DND-41 (cell line): ENCODE measurements at regions not wholly inside any gene's neighbourhood (a gene's known extent, or its start where the extent isn't known, plus 50 kb on each side); places are given as distances from the start of the nearest gene placed in this dataset.

Experiments
- ATAC-seq: fragments of 200-7000 bp; cut with Tn5 transposase; 3 replicates; pipeline ENCODE4 v1.9.1; 2021; ENCODE audit warnings: low read depth; ENCODE audit not compliant: insufficient read depth
- DNase-seq: peaks from one replicate; pipeline ENCODE4 v3.0.0-alpha.2; 2020
- H2AFZ ChIP-seq: 2 replicates; pipeline ENCODE4 v1.6.0; 2012; ENCODE audit warnings: low read depth, low read length
- H3K27ac ChIP-seq: 2 replicates; pipeline ENCODE4 v1.5.1; 2012; ENCODE audit warnings: low read length, inconsistent platforms
- H3K27me3 ChIP-seq: fragments of 200-600 bp; sonication (generic); 2 replicates; pipeline ENCODE4 v1.6.0; 2012; ENCODE audit warnings: low read length, mild to moderate bottlenecking, inconsistent platforms; ENCODE audit not compliant: insufficient read depth, poor library complexity
- H3K36me3 ChIP-seq: 2 replicates; pipeline ENCODE4 v1.5.1; 2012; ENCODE audit warnings: low read length, inconsistent platforms; ENCODE audit not compliant: insufficient read depth
- H3K4me1 ChIP-seq: 2 replicates; pipeline ENCODE4 v1.5.1; 2012; ENCODE audit warnings: mild to moderate bottlenecking, low read length; ENCODE audit not compliant: insufficient read depth
- H3K4me2 ChIP-seq: 2 replicates; pipeline ENCODE4 v1.6.0; 2012; ENCODE audit warnings: mild to moderate bottlenecking, moderate library complexity, low read length, inconsistent platforms; ENCODE audit not compliant: insufficient read depth
- H3K4me3 ChIP-seq, 2 experiments: fragments of 200-600 bp in 1 of 2; shearing (Covaris generic) in 1 of 2; 2 replicates each; pipeline ENCODE4 v1.5.1; 2012 to 2016; ENCODE audit warnings: inconsistent platforms in 2 of 2, low read length in 2 of 2, mild to moderate bottlenecking in 2 of 2, low read depth in 1 of 2, moderate library complexity in 1 of 2
- H3K79me2 ChIP-seq: 2 replicates; pipeline ENCODE4 v1.6.0; 2012; ENCODE audit warnings: low read length, inconsistent platforms; ENCODE audit not compliant: insufficient read depth
- H3K9ac ChIP-seq: 2 replicates; pipeline ENCODE4 v1.6.0; 2012; ENCODE audit warnings: low read depth, mild to moderate bottlenecking, inconsistent platforms, low read length, moderate library complexity
- H3K9me3 ChIP-seq: 2 replicates; pipeline ENCODE4 v1.5.1; 2012; ENCODE audit warnings: low read length, moderate library complexity, mild to moderate bottlenecking, inconsistent platforms; ENCODE audit not compliant: insufficient read depth, severe bottlenecking
- H4K20me1 ChIP-seq: 2 replicates; pipeline ENCODE4 v1.6.0; 2012; ENCODE audit warnings: low read length; ENCODE audit not compliant: insufficient read depth
- CTCF ChIP-seq: IDR thresholded peaks from 2 replicates; pipeline ENCODE4 v1.5.1; 2012; ENCODE audit warnings: borderline replicate concordance, low read length, moderate library complexity, mild to moderate bottlenecking; ENCODE audit not compliant: poor library complexity, severe bottlenecking; ENCODE audit errors: extremely low read depth
- EZH2 ChIP-seq: IDR thresholded peaks from 3 replicates; pipeline ENCODE4 v1.6.1; 2012; ENCODE audit warnings: borderline replicate concordance, low read depth, mild to moderate bottlenecking, moderate library complexity, low read length, inconsistent platforms; ENCODE audit not compliant: severe bottlenecking

GRCh38 chrX:115940348-115940747 is 230.2 kb upstream of the AGTR2 start:
- Histone ChIP-seq H3K4me1 (no peaks in the 10 kb centered on the region), H3K4me2 (no peak overlapping the region), H3K27ac (no peak overlapping the region), H3K9ac (no peak overlapping the region), H3K4me3 (no peak overlapping the region), H2AFZ (no peak overlapping the region), H4K20me1 (no peaks in the 10 kb centered on the region), H3K36me3 (no peaks in the 10 kb centered on the region), H3K27me3 (no peaks in the 10 kb centered on the region), H3K79me2 (no peaks in the 10 kb centered on the region), H3K9me3 (no peaks in the 10 kb centered on the region)
- TF ChIP-seq EZH2 (no peak), CTCF (no peak)
- ATAC-seq (no peak), DNase-seq (no peak)

GRCh38 chrX:115940888-115941332 is 229.6 kb upstream of the AGTR2 start:
- Histone ChIP-seq H3K4me1 (no peaks in the 10 kb centered on the region), H3K79me2 (no peaks in the 10 kb centered on the region), H3K4me2 (no peak overlapping the region), H3K36me3 (no peaks in the 10 kb centered on the region), H3K9ac (no peak overlapping the region), H3K4me3 (no peak overlapping the region), H3K9me3 (no peaks in the 10 kb centered on the region), H3K27me3 (no peaks in the 10 kb centered on the region), H2AFZ (no peak overlapping the region), H4K20me1 (no peaks in the 10 kb centered on the region), H3K27ac (no peak overlapping the region)
- TF ChIP-seq CTCF, result no peak
- no peak for TF ChIP-seq EZH2
- DNase-seq, result no peak
- no peak for ATAC-seq

- no peaks in the 10 kb centered on the region for H3K4me1 ChIP-seq
These were observed 229.2 kb upstream of the AGTR2 start for GRCh38 chrX:115941388-115941787.

More at GRCh38 chrX:115941388-115941787, 229.2 kb upstream of the AGTR2 start:
- H3K4me2 ChIP-seq, result no peak overlapping the region
- DNase-seq (no peak), ATAC-seq (no peak)
- no peak overlapping the region for H3K9ac ChIP-seq
- no peak for TF ChIP-seq CTCF
- TF ChIP-seq EZH2, result no peak
- no peak overlapping the region for H3K4me3 ChIP-seq
- H3K36me3 ChIP-seq, result no peaks in the 10 kb centered on the region
- no peaks in the 10 kb centered on the region for H3K9me3 ChIP-seq
- H3K27ac ChIP-seq, result no peak overlapping the region
- H4K20me1 ChIP-seq, result no peaks in the 10 kb centered on the region
- no peaks in the 10 kb centered on the region for H3K27me3 ChIP-seq
- no peaks in the 10 kb centered on the region for H3K79me2 ChIP-seq
- H2AFZ ChIP-seq, result no peak overlapping the region
